ENCODE measurements at regions not wholly inside any gene's neighbourhood (a gene's known extent, or its start where the extent isn't known, plus 50 kb on each side); places are given as distances from the start of the nearest gene placed in this dataset.

- H3K4me1 Mint-ChIP-seq = peaks cover 10% of the 10 kb centered on the region; the same call in 2 of the 3 replicates
Measured at GRCh38 chr4:175947117-175947722, 118.4 kb upstream of the WDR17 start.

GRCh38 chr4:175951794-175952193 is 113.8 kb upstream of the WDR17 start:
- no peak for DNase-seq (ENCODE audit: low spot score)
- no peak for TF ChIP-seq POLR2AphosphoS5 (IDR thresholded peaks at IDR 0.05; ENCODE audit: low read depth)
- TF ChIP-seq ZNF331 (CRISPR knock-in tag; IDR thresholded peaks at IDR 0.05; ENCODE audit: low read depth) = no peak
- TF ChIP-seq ZNF114 (CRISPR knock-in tag; IDR thresholded peaks at IDR 0.05) = no peak
- TF ChIP-seq ETS1 (IDR thresholded peaks at IDR 0.05) = no peak
- TF ChIP-seq JUNB (IDR thresholded peaks at IDR 0.05; ENCODE audit: unreplicated experiment) = no peak
- TF ChIP-seq EZH2 (IDR thresholded peaks at IDR 0.05; ENCODE audit: low read depth, unreplicated experiment) = no peak
- TF ChIP-seq NANOG (IDR thresholded peaks at IDR 0.05; ENCODE audit: borderline replicate concordance) = no peak
- TF ChIP-seq, protein P1, sequence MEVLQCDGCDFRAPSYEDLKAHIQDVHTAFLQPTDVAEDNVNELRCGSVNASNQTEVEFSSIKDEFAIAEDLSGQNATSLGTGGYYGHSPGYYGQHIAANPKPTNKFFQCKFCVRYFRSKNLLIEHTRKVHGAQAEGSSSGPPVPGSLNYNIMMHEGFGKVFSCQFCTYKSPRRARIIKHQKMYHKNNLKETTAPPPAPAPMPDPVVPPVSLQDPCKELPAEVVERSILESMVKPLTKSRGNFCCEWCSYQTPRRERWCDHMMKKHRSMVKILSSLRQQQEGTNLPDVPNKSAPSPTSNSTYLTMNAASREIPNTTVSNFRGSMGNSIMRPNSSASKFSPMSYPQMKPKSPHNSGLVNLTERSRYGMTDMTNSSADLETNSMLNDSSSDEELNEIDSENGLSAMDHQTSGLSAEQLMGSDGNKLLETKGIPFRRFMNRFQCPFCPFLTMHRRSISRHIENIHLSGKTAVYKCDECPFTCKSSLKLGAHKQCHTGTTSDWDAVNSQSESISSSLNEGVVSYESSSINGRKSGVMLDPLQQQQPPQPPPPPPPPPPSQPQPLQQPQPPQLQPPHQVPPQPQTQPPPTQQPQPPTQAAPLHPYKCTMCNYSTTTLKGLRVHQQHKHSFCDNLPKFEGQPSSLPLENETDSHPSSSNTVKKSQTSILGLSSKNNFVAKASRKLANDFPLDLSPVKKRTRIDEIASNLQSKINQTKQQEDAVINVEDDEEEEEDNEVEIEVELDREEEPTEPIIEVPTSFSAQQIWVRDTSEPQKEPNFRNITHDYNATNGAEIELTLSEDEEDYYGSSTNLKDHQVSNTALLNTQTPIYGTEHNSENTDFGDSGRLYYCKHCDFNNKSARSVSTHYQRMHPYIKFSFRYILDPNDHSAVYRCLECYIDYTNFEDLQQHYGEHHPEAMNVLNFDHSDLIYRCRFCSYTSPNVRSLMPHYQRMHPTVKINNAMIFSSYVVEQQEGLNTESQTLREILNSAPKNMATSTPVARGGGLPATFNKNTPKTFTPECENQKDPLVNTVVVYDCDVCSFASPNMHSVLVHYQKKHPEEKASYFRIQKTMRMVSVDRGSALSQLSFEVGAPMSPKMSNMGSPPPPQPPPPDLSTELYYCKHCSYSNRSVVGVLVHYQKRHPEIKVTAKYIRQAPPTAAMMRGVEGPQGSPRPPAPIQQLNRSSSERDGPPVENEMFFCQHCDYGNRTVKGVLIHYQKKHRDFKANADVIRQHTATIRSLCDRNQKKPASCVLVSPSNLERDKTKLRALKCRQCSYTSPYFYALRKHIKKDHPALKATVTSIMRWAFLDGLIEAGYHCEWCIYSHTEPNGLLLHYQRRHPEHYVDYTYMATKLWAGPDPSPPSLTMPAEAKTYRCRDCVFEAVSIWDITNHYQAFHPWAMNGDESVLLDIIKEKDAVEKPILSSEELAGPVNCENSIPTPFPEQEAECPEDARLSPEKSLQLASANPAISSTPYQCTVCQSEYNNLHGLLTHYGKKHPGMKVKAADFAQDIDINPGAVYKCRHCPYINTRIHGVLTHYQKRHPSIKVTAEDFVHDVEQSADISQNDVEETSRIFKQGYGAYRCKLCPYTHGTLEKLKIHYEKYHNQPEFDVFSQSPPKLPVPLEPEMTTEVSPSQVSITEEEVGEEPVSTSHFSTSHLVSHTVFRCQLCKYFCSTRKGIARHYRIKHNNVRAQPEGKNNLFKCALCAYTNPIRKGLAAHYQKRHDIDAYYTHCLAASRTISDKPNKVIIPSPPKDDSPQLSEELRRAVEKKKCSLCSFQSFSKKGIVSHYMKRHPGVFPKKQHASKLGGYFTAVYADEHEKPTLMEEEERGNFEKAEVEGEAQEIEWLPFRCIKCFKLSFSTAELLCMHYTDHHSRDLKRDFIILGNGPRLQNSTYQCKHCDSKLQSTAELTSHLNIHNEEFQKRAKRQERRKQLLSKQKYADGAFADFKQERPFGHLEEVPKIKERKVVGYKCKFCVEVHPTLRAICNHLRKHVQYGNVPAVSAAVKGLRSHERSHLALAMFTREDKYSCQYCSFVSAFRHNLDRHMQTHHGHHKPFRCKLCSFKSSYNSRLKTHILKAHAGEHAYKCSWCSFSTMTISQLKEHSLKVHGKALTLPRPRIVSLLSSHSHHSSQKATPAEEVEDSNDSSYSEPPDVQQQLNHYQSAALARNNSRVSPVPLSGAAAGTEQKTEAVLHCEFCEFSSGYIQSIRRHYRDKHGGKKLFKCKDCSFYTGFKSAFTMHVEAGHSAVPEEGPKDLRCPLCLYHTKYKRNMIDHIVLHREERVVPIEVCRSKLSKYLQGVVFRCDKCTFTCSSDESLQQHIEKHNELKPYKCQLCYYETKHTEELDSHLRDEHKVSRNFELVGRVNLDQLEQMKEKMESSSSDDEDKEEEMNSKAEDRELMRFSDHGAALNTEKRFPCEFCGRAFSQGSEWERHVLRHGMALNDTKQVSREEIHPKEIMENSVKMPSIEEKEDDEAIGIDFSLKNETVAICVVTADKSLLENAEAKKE (CRISPR knock-in tag; IDR thresholded peaks at IDR 0.05) = no peak
- no peak for TF ChIP-seq CREB1 (CRISPR knock-in tag; IDR thresholded peaks at IDR 0.05; ENCODE audit: low read depth)
- no peaks in the 10 kb centered on the region for H3K4me1 Mint-ChIP-seq
- H3K27me3 Mint-ChIP-seq (ENCODE audit: insufficient read depth, low read depth, poor library complexity) = no peaks in the 10 kb centered on the region
- no peak overlapping the region for H3K4me3 Mint-ChIP-seq
- Histone ChIP-seq H3K27ac (ENCODE audit: low read depth) (no peak overlapping the region), H3K4me2 (no peak overlapping the region), H3K9me2 (ENCODE audit: insufficient read depth) (peaks cover 3% of the 10 kb centered on the region), H3K4me3 (no peak overlapping the region), H4K20me1 (replicated peaks; ENCODE audit: insufficient read depth) (no peaks in the 10 kb centered on the region), H3K79me2 (replicated peaks; ENCODE audit: insufficient read depth) (no peaks in the 10 kb centered on the region), H3F3A (replicated peaks; ENCODE audit: low read depth) (no peaks in the 10 kb centered on the region), H3K27me3 (ENCODE audit: insufficient read depth) (no peaks in the 10 kb centered on the region), H3K4me1 (ENCODE audit: insufficient read depth) (no peaks in the 10 kb centered on the region), H2AFZ (no peak overlapping the region), H3K36me3 (ENCODE audit: insufficient read depth) (no peaks in the 10 kb centered on the region)
- no peak for ATAC-seq
- H3K9me3 Mint-ChIP-seq = no peaks in the 10 kb centered on the region
- no peak overlapping the region for H3K27ac Mint-ChIP-seq
- H3K36me3 Mint-ChIP-seq (ENCODE audit: low read depth) = no peaks in the 10 kb centered on the region

More at GRCh38 chr4:175947117-175947722, 118.4 kb upstream of the WDR17 start:
- no peak overlapping the region for H3K4me3 Mint-ChIP-seq
- Histone ChIP-seq H3K27me3 (ENCODE audit: insufficient read depth) (no peaks in the 10 kb centered on the region), H2AFZ (no peak overlapping the region), H3K9me2 (ENCODE audit: insufficient read depth) (no peaks in the 10 kb centered on the region; the same call in 1 of the 2 replicates), H4K20me1 (replicated peaks; ENCODE audit: insufficient read depth) (no peaks in the 10 kb centered on the region), H3F3A (replicated peaks; ENCODE audit: low read depth) (no peaks in the 10 kb centered on the region), H3K4me3 (no peak overlapping the region), H3K27ac (ENCODE audit: low read depth) (no peak overlapping the region), H3K79me2 (replicated peaks; ENCODE audit: insufficient read depth) (no peaks in the 10 kb centered on the region), H3K4me2 (no peak overlapping the region), H3K4me1 (ENCODE audit: insufficient read depth) (peaks cover 6% of the 10 kb centered on the region), H3K36me3 (ENCODE audit: insufficient read depth) (no peaks in the 10 kb centered on the region)
- no peaks in the 10 kb centered on the region for H3K27me3 Mint-ChIP-seq (ENCODE audit: insufficient read depth, low read depth, poor library complexity)
- no peaks in the 10 kb centered on the region for H3K36me3 Mint-ChIP-seq (ENCODE audit: low read depth)
- ATAC-seq = no peak
- H3K9me3 Mint-ChIP-seq = no peaks in the 10 kb centered on the region
- H3K27ac Mint-ChIP-seq = no peak overlapping the region
- peak; percentile 45 for DNase-seq (ENCODE audit: low spot score)
- TF ChIP-seq CTCF (conservative IDR thresholded peaks at IDR 0.05; ENCODE audit: low read depth in 2 of 2) (peak in 1 of 2 experiments; percentile 69; a peak in 3 of 4 replicates), EZH2phosphoT487 (IDR thresholded peaks at IDR 0.05; ENCODE audit: unreplicated experiment) (no peak)
